HEK293 (cell line): ENCODE measurements at regions not wholly inside any gene's neighbourhood (a gene's known extent, or its start where the extent isn't known, plus 50 kb on each side); places are given as distances from the start of the nearest gene placed in this dataset.

Source experiments
- CTCF ChIA-PET: fragments of 350-600 bp; formaldehyde crosslinking; extraction: SDS; loops from one replicate; lab custom pipeline; 2021; ENCODE audit warnings: antibody characterized with exemption; lab: Yijun Ruan, JAX
- POLR2A ChIA-PET: fragments of 300-600 bp; formaldehyde crosslinking; extraction: SDS; loops from one replicate; lab custom pipeline; 2020; ENCODE audit warnings: antibody characterized with exemption, inconsistent platforms; lab: Yijun Ruan, JAX
- H3K27ac ChIP-seq: fragments of 200-500 bp; sonication (Bioruptor generic); 2 replicates; pipeline ENCODE4 v1.5.1; 2014; ENCODE audit warnings: low read depth, low read length, control low read depth, inconsistent platforms; ENCODE audit errors: extremely low read depth
- H3K36me3 ChIP-seq, 2 experiments: fragments of 200-500 bp in 1 of 2; sonication (Bioruptor generic) in 1 of 2; 1 replicate in 1 of 2; 2 replicates in 1 of 2; pipeline ENCODE4 v1.5.1; 2014 to 2017; ENCODE audit warnings: inconsistent platforms in 2 of 2, low read length in 2 of 2; ENCODE audit not compliant: control insufficient read depth in 2 of 2, insufficient read depth in 1 of 2
- H3K4me1 ChIP-seq: fragments of 200-500 bp; sonication (Bioruptor generic); 2 replicates; pipeline ENCODE4 v1.5.1; 2014; ENCODE audit warnings: mild to moderate bottlenecking, low read length, inconsistent platforms; ENCODE audit not compliant: control insufficient read depth, insufficient read depth
- H3K4me3 ChIP-seq: 2 replicates; pipeline ENCODE4 v1.5.1; 2011; ENCODE audit warnings: low read depth, mild to moderate bottlenecking, control low read depth, low read length, moderate library complexity
- H3K9me3 ChIP-seq: fragments of 200-500 bp; sonication (Bioruptor generic); 2 replicates; pipeline ENCODE4 v1.5.1; 2014; ENCODE audit warnings: low read depth, low read length, inconsistent platforms; ENCODE audit not compliant: control insufficient read depth, insufficient read depth
- PRDM10 ChIP-seq: fragments of 450-650 bp; formaldehyde crosslinking; IDR thresholded peaks from 2 replicates; pipeline ENCODE4 v1.5.1; 2016; ENCODE audit warnings: missing biosample characterization, missing genetic modification characterization
- TSHZ1 ChIP-seq: fragments of 450-650 bp; formaldehyde crosslinking; IDR thresholded peaks from 2 replicates; pipeline ENCODE4 v1.5.1; 2016; ENCODE audit warnings: missing biosample characterization, missing genetic modification characterization, borderline replicate concordance
- YY1 ChIP-seq: fragments of 450-650 bp; formaldehyde crosslinking; IDR thresholded peaks from 2 replicates; pipeline ENCODE4 v1.5.1; 2018; ENCODE audit warnings: missing biosample characterization, missing genetic modification characterization
- ZBTB20 ChIP-seq: fragments of 450-650 bp; formaldehyde crosslinking; IDR thresholded peaks from 2 replicates; pipeline ENCODE4 v1.5.1; 2016; ENCODE audit warnings: missing biosample characterization, missing genetic modification characterization
- ZBTB7A ChIP-seq: fragments of 450-650 bp; formaldehyde crosslinking; IDR thresholded peaks from 2 replicates; pipeline ENCODE4 v1.5.1; 2016; ENCODE audit warnings: low read depth, missing biosample characterization, missing genetic modification characterization
- ZFP41 ChIP-seq: fragments of 450-650 bp; formaldehyde crosslinking; IDR thresholded peaks from 2 replicates; pipeline ENCODE4 v1.5.1; 2016; ENCODE audit warnings: missing biosample characterization, missing genetic modification characterization, borderline replicate concordance
- ZNF133 ChIP-seq: fragments of 450-650 bp; formaldehyde crosslinking; IDR thresholded peaks from 2 replicates; pipeline ENCODE4 v1.5.1; 2016; ENCODE audit warnings: missing biosample characterization, missing genetic modification characterization
- ZNF266 ChIP-seq: fragments of 450-650 bp; formaldehyde crosslinking; IDR thresholded peaks from 2 replicates; pipeline ENCODE4 v1.5.1; 2016; ENCODE audit warnings: missing biosample characterization, missing genetic modification characterization, low read depth
- ZNF274 ChIP-seq, 2 experiments: fragments of 200-500 bp in 1 of 2; fragments of 450-650 bp in 1 of 2; sonication (Bioruptor generic) in 1 of 2; formaldehyde crosslinking in 1 of 2; IDR thresholded peaks; 2 replicates each; pipeline versions ENCODE4 v1.5.1 to v1.6.1; 2014 to 2016; ENCODE audit warnings: borderline replicate concordance in 1 of 2, inconsistent platforms in 1 of 2, low read length in 1 of 2, missing biosample characterization in 1 of 2, missing genetic modification characterization in 1 of 2
- ZNF555 ChIP-seq: fragments of 450-650 bp; formaldehyde crosslinking; conservative IDR thresholded peaks from 2 replicates; pipeline ENCODE4 v1.5.1; 2017; ENCODE audit warnings: missing biosample characterization, mild to moderate bottlenecking, missing genetic modification characterization, inconsistent platforms
- ZNF677 ChIP-seq: fragments of 450-650 bp; IDR thresholded peaks from 2 replicates; pipeline ENCODE4 v1.5.0; 2018; ENCODE audit warnings: missing biosample characterization, mild to moderate bottlenecking, missing genetic modification characterization, moderate library complexity

- no peak for TF ChIP-seq ZFP41
- TF ChIP-seq ZNF266 (tag by site-specific recombination): peak; percentile 46; the same call in 1 of the 2 replicates
- CTCF ChIA-PET: interaction anchor here (0.6 kb wide), 2 partner anchors 15 to 308 kb away, joined by 3 to 4 read pairs; no protein-coding TSS in a partner anchor
- POLR2A ChIA-PET: no interaction called here
- Histone ChIP-seq H3K4me1 (no peaks in the 10 kb centered on the region), H3K4me3 (no peak overlapping the region), H3K36me3 (no peaks in the 10 kb centered on the region), H3K9me3 (no peaks in the 10 kb centered on the region), H3K27ac (no peak overlapping the region)
Observed at GRCh38 chr4:141499261-141499853, 137.0 kb upstream of the IL15 start.

GRCh38 chr4:141501395-141501794 lies 135.0 kb upstream of the IL15 start:
- H3K4me1 ChIP-seq: no peaks in the 10 kb centered on the region
- H3K9me3 ChIP-seq: no peaks in the 10 kb centered on the region
- POLR2A ChIA-PET: no interaction called here
- peak; percentile 89 for TF ChIP-seq ZNF677 (tag by site-specific recombination)
- no peak for TF ChIP-seq ZBTB20
- H3K27ac ChIP-seq: no peak overlapping the region
- H3K4me3 ChIP-seq: no peak overlapping the region
- CTCF ChIA-PET: no interaction called here
- H3K36me3 ChIP-seq: no peaks in the 10 kb centered on the region

GRCh38 chr4:141501931-141502330 lies 134.5 kb upstream of the IL15 start:
- ChIA-PET POLR2A (no interaction called here), CTCF (interaction anchor here (1.0 kb wide), 1 partner anchor 16 kb away, joined by 3 read pairs; no protein-coding TSS in a partner anchor)
- no peaks in the 10 kb centered on the region for H3K9me3 ChIP-seq
- no peak overlapping the region for H3K4me3 ChIP-seq
- H3K36me3 ChIP-seq: no peaks in the 10 kb centered on the region
- TF ChIP-seq ZBTB7A (no peak), ZNF274 (IDR thresholded peaks at IDR 0.05; ENCODE audit: low read length) (no peak), ZNF274 (tag by site-specific recombination; IDR thresholded peaks at IDR 0.05; ENCODE audit: borderline replicate concordance) (no peak), TSHZ1 (tag by site-specific recombination) (no peak), PRDM10 (tag by site-specific recombination) (no peak), YY1 (tag by site-specific recombination) (no peak), ZNF555 (tag by site-specific recombination) (no peak), ZNF133 (tag by site-specific recombination) (no peak)
- no peaks in the 10 kb centered on the region for H3K4me1 ChIP-seq
- no peak overlapping the region for H3K27ac ChIP-seq
